IMR-90 (cell line): ENCODE measurements at regions not wholly inside any gene's neighbourhood (a gene's known extent, or its start where the extent isn't known, plus 50 kb on each side); places are given as distances from the start of the nearest gene placed in this dataset.

ENCODE experiments used
- ATAC-seq: fragments of 200-7000 bp; cut with Tn5 transposase; 2 replicates; pipeline ENCODE4 v1.9.1; 2020; ENCODE audit warnings: low read depth, mild to moderate bottlenecking, moderate library complexity
- BruUV-seq: library from RNA; stranded (reverse); fragments of 400-500 nt; replicated peaks from 2 replicates; lab custom pipeline; 2021; lab: Mats Ljungman, UMichigan
- CTCF ChIA-PET: fragments of 300-600 bp; formaldehyde crosslinking; extraction: SDS; loops from one replicate; lab custom pipeline; 2021; ENCODE audit warnings: antibody characterized with exemption; lab: Yijun Ruan, JAX
- POLR2A ChIA-PET: fragments of 300-600 bp; sonication (Branson Sonifier 250); formaldehyde crosslinking; loops from one replicate; lab custom pipeline; 2022; ENCODE audit warnings: antibody characterized with exemption; ENCODE audit not compliant: unreplicated experiment; lab: Charles Lee
- DNase-seq: peaks from one replicate; pipeline ENCODE4 v3.0.0; 2013
- H2AFZ ChIP-seq: replicated peaks from 2 replicates; pipeline ENCODE3; 2013; ENCODE audit warnings: low read length, mild to moderate bottlenecking; ENCODE audit not compliant: poor library complexity
- H2AK5ac ChIP-seq: 2 replicates; pipeline ENCODE4 v1.6.1; 2013; ENCODE audit warnings: low read depth, low read length, inconsistent platforms
- H2AK9ac ChIP-seq: replicated peaks from 2 replicates; pipeline ENCODE3; 2013; ENCODE audit warnings: mild to moderate bottlenecking, low read depth, low read length, moderate library complexity; ENCODE audit not compliant: poor library complexity
- H2BK120ac ChIP-seq: 2 replicates; pipeline ENCODE4 v1.6.1; 2013; ENCODE audit warnings: low read depth, low read length, inconsistent platforms
- H2BK15ac ChIP-seq: 3 replicates; pipeline ENCODE4 v1.6.1; 2013; ENCODE audit warnings: low read depth, low read length, inconsistent platforms
- H2BK20ac ChIP-seq: 2 replicates; pipeline ENCODE4 v1.6.1; 2013; ENCODE audit warnings: low read depth, mild to moderate bottlenecking, inconsistent platforms, low read length, moderate library complexity
- H2BK5ac ChIP-seq: 2 replicates; pipeline ENCODE4 v1.6.1; 2013; ENCODE audit warnings: mild to moderate bottlenecking, low read depth, low read length, inconsistent platforms; ENCODE audit not compliant: poor library complexity, severe bottlenecking
- H3K14ac ChIP-seq: replicated peaks from 2 replicates; pipeline ENCODE4 v1.6.1; 2013; ENCODE audit warnings: low read depth, low read length, inconsistent platforms
- H3K18ac ChIP-seq: 2 replicates; pipeline ENCODE4 v1.6.1; 2013; ENCODE audit warnings: low read depth, low read length, control low read depth
- H3K23ac ChIP-seq: 2 replicates; pipeline ENCODE4 v1.6.1; 2013; ENCODE audit warnings: low read depth, low read length, inconsistent platforms
- H3K27ac ChIP-seq: 2 replicates; pipeline ENCODE4 v1.5.1; 2013; ENCODE audit warnings: mild to moderate bottlenecking, control low read depth, low read length; ENCODE audit not compliant: insufficient read depth
- H3K27me3 ChIP-seq: 2 replicates; pipeline ENCODE4 v1.6.1; 2013; ENCODE audit warnings: low read length; ENCODE audit not compliant: control insufficient read depth, insufficient read depth
- H3K36me3 ChIP-seq: 2 replicates; pipeline ENCODE4 v1.6.1; 2013; ENCODE audit warnings: low read length, mixed read lengths; ENCODE audit not compliant: control insufficient read depth, insufficient read depth
- H3K4ac ChIP-seq: 2 replicates; pipeline ENCODE4 v1.6.1; 2013; ENCODE audit warnings: low read depth, low read length, inconsistent platforms
- H3K4me1 ChIP-seq: 2 replicates; pipeline ENCODE4 v1.6.1; 2013; ENCODE audit warnings: low read length, mixed read lengths; ENCODE audit not compliant: control insufficient read depth, insufficient read depth
- H3K4me2 ChIP-seq: 2 replicates; pipeline ENCODE4 v1.6.1; 2013; ENCODE audit warnings: low read depth, mild to moderate bottlenecking, control low read depth, low read length, moderate library complexity
- H3K4me3 ChIP-seq: 2 replicates; pipeline ENCODE4 v1.5.1; 2013; ENCODE audit warnings: low read depth, mild to moderate bottlenecking, control low read depth, low read length, moderate library complexity; ENCODE audit not compliant: insufficient read depth
- H3K56ac ChIP-seq: 2 replicates; pipeline ENCODE4 v1.6.1; 2013; ENCODE audit warnings: low read length, inconsistent platforms; ENCODE audit not compliant: insufficient read depth; ENCODE audit errors: extremely low read depth
- H3K79me1 ChIP-seq, 2 experiments: 2 replicates each; pipeline ENCODE4 v1.6.1; 2013; ENCODE audit warnings: low read length in 2 of 2, inconsistent platforms in 1 of 2, low read depth in 1 of 2
- H3K9ac ChIP-seq: 2 replicates; pipeline ENCODE4 v1.6.1; 2013; ENCODE audit warnings: low read depth, low read length, control low read depth
- H3K9me1 ChIP-seq: 2 replicates; pipeline ENCODE4 v1.6.1; 2013; ENCODE audit warnings: low read length, inconsistent platforms; ENCODE audit not compliant: insufficient read depth
- H3K9me3 ChIP-seq: 2 replicates; pipeline ENCODE4 v1.6.1; 2013; ENCODE audit warnings: low read length; ENCODE audit not compliant: control insufficient read depth, insufficient read depth
- H4K20me1 ChIP-seq: 2 replicates; pipeline ENCODE4 v1.6.1; 2013; ENCODE audit warnings: low read length, inconsistent platforms; ENCODE audit not compliant: insufficient read depth
- H4K5ac ChIP-seq: 2 replicates; pipeline ENCODE4 v1.6.1; 2013; ENCODE audit warnings: mild to moderate bottlenecking, low read depth, low read length, control low read depth
- H4K8ac ChIP-seq, 2 experiments: 2 replicates each; pipeline ENCODE4 v1.6.1; 2013; ENCODE audit warnings: low read depth in 2 of 2, low read length in 2 of 2, control low read depth in 1 of 2, inconsistent platforms in 1 of 2
- H4K91ac ChIP-seq: 2 replicates; pipeline ENCODE4 v1.6.1; 2013; ENCODE audit warnings: low read depth, low read length, inconsistent platforms; ENCODE audit not compliant: insufficient read depth
- BHLHE40 ChIP-seq: fragments of 150-350 bp; IDR thresholded peaks from 2 replicates; pipeline ENCODE4 v1.6.1; 2016; ENCODE audit warnings: mild to moderate bottlenecking, low read depth, low read length
- CEBPB ChIP-seq: IDR thresholded peaks from 2 replicates; pipeline ENCODE4 v1.6.1; 2012; ENCODE audit warnings: low read depth, low read length, improper control_type of control experiment
- CHD1 ChIP-seq: IDR thresholded peaks from 2 replicates; pipeline ENCODE4 v1.6.1; 2012; ENCODE audit warnings: low read depth, low read length, improper control_type of control experiment
- FOS ChIP-seq: fragments of 150-350 bp; IDR thresholded peaks from 2 replicates; pipeline ENCODE4 v1.6.1; 2016; ENCODE audit warnings: low read depth, low read length
- MAFK ChIP-seq: IDR thresholded peaks from 2 replicates; pipeline ENCODE4 v1.6.1; 2012; ENCODE audit warnings: low read depth, low read length, improper control_type of control experiment
- MAZ ChIP-seq: IDR thresholded peaks from 2 replicates; pipeline ENCODE4 v1.6.1; 2012; ENCODE audit warnings: low read depth, mild to moderate bottlenecking, low read length, improper control_type of control experiment, moderate library complexity, borderline replicate concordance
- MXI1 ChIP-seq: IDR thresholded peaks from 2 replicates; pipeline ENCODE4 v1.6.1; 2012; ENCODE audit warnings: low read depth, mild to moderate bottlenecking, low read length, moderate library complexity, borderline replicate concordance
- NFE2L2 ChIP-seq: fragments of 150-350 bp; IDR thresholded peaks from 2 replicates; pipeline ENCODE4 v1.6.1; 2016; ENCODE audit warnings: low read depth, mild to moderate bottlenecking, low read length
- POLR2A ChIP-seq: IDR thresholded peaks from 2 replicates; pipeline ENCODE4 v1.6.1; 2012; ENCODE audit warnings: mild to moderate bottlenecking, low read depth, low read length
- RAD21 ChIP-seq: IDR thresholded peaks from 2 replicates; pipeline ENCODE4 v1.6.1; 2012; ENCODE audit warnings: low read length, improper control_type of control experiment
- RCOR1 ChIP-seq: IDR thresholded peaks from 2 replicates; pipeline ENCODE4 v1.6.1; 2012; ENCODE audit warnings: mild to moderate bottlenecking, low read length, improper control_type of control experiment; ENCODE audit not compliant: insufficient replicate concordance
- RFX5 ChIP-seq: IDR thresholded peaks from 2 replicates; pipeline ENCODE4 v1.8.0; 2012; ENCODE audit warnings: low read depth, mild to moderate bottlenecking, low read length, moderate library complexity
- SMC3 ChIP-seq: fragments of 150-350 bp; IDR thresholded peaks from 2 replicates; pipeline ENCODE4 v1.6.1; 2016; ENCODE audit warnings: low read depth, mild to moderate bottlenecking, antibody characterized with exemption, low read length, moderate library complexity
- WGBS, 2 experiments: methylation state at CpG; one replicate each; pipeline versions ENCODE4 v1.1.5 to v1.1.7; 2013; ENCODE audit warnings: missing lambda C conversion rate in 2 of 2; ENCODE audit not compliant: insufficient read length in 1 of 2; ENCODE audit errors: extremely low coverage in 2 of 2; 5-methylcytosine and 5-hydroxymethylcytosine counted together
- dilution Hi-C: fragments of 300-500 bp; cut with HindIII; formaldehyde crosslinking; loops from one replicate; pipeline ENCODE4 v1.14.3; 2018; ENCODE audit warnings: low sequenced_read_pairs; ENCODE audit not compliant: unreplicated experiment
- in situ Hi-C: fragments of 300-500 bp; cut with MboI; formaldehyde crosslinking; loops from 3 replicates; pipeline ENCODE4 v1.14.3; 2019; ENCODE audit warnings: low sequenced_read_pairs, inconsistent platforms, mixed read lengths
- intact Hi-C: fragments of 100-400 bp; cut with micrococcal nuclease; formaldehyde crosslinking; loops from 2 replicates; pipeline ENCODE4 v1.10.0; 2022
- TF ChIP-seq, protein P1 (sequence below): fragments of 150-350 bp; IDR thresholded peaks from 2 replicates; pipeline ENCODE4 v1.6.1; 2017; ENCODE audit warnings: mild to moderate bottlenecking, antibody characterized with exemption, low read length, low read depth
- TF ChIP-seq, protein P2 (sequence below): conservative IDR thresholded peaks from 2 replicates; pipeline ENCODE4 v1.5.1; 2012; ENCODE audit warnings: mild to moderate bottlenecking, low read depth, low read length, improper control_type of control experiment
- TF ChIP-seq, protein P3 (sequence below): fragments of 150-350 bp; IDR thresholded peaks from 2 replicates; pipeline ENCODE4 v1.6.1; 2016; ENCODE audit warnings: low read depth, mild to moderate bottlenecking, low read length, moderate library complexity, borderline replicate concordance

DNA sequence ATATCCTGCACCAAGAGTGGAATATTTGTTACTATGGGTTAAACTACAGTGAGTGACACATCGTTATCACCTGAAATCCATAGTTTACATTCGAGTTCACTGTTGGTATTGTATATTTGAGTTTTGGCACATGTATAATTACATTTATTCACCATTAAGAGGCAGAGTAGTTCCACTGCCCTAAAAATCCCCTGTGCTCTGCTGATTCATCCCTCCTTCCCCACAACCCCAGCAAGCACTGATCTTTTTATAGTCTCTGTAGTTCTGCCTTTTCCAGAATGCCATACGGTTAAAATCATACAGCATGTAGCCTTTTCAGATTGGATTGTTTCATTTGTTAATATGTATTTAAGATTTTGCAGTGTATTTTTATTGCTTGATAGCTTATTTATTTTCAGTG is 495.2 kb downstream of the DIRAS2 start:
- no TSS peak for BruUV-seq
- POLR2A ChIA-PET = no interaction called here
- Histone ChIP-seq H4K91ac (no peak overlapping the region), H2AK5ac (no peak overlapping the region), H3K27me3 (no peaks in the 10 kb centered on the region), H2AFZ (no peak overlapping the region), H3K18ac (no peak overlapping the region), H4K8ac (no peak overlapping the region), H3K9ac (no peak overlapping the region), H3K27ac (no peak overlapping the region), H2AK9ac (no peak overlapping the region), H3K56ac (no peak overlapping the region), H3K4ac (no peak overlapping the region), H3K4me3 (no peak overlapping the region), H3K79me1 (no peaks in the 10 kb centered on the region), H3K23ac (no peak overlapping the region), H3K9me3 (no peaks in the 10 kb centered on the region), H3K36me3 (no peaks in the 10 kb centered on the region), H3K4me2 (no peak overlapping the region), H2BK15ac (no peak overlapping the region), H4K5ac (no peak overlapping the region), H3K4me1 (no peaks in the 10 kb centered on the region), H3K14ac (no peak overlapping the region), H2BK120ac (no peak overlapping the region), H4K20me1 (no peaks in the 10 kb centered on the region), H2BK5ac (no peak overlapping the region), H2BK20ac (no peak overlapping the region), H3K9me1 (no peaks in the 10 kb centered on the region)
- in situ Hi-C loops = no loop called here
- DNase-seq (no peak), ATAC-seq (no peak)
- intact Hi-C loops = no loop called here
- dilution Hi-C loops = no loop called here
- TF ChIP-seq CEBPB = no peak
- no peak for TF ChIP-seq NFE2L2
- no peak for TF ChIP-seq FOS
- no peak for TF ChIP-seq RFX5
- TF ChIP-seq, protein P1, sequence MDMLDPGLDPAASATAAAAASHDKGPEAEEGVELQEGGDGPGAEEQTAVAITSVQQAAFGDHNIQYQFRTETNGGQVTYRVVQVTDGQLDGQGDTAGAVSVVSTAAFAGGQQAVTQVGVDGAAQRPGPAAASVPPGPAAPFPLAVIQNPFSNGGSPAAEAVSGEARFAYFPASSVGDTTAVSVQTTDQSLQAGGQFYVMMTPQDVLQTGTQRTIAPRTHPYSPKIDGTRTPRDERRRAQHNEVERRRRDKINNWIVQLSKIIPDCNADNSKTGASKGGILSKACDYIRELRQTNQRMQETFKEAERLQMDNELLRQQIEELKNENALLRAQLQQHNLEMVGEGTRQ = no peak
- TF ChIP-seq MAFK = no peak
- TF ChIP-seq MXI1 = no peak
- TF ChIP-seq CHD1 = no peak
- no peak for TF ChIP-seq RCOR1
- no peak for TF ChIP-seq MAZ
- TF ChIP-seq, protein P2, sequence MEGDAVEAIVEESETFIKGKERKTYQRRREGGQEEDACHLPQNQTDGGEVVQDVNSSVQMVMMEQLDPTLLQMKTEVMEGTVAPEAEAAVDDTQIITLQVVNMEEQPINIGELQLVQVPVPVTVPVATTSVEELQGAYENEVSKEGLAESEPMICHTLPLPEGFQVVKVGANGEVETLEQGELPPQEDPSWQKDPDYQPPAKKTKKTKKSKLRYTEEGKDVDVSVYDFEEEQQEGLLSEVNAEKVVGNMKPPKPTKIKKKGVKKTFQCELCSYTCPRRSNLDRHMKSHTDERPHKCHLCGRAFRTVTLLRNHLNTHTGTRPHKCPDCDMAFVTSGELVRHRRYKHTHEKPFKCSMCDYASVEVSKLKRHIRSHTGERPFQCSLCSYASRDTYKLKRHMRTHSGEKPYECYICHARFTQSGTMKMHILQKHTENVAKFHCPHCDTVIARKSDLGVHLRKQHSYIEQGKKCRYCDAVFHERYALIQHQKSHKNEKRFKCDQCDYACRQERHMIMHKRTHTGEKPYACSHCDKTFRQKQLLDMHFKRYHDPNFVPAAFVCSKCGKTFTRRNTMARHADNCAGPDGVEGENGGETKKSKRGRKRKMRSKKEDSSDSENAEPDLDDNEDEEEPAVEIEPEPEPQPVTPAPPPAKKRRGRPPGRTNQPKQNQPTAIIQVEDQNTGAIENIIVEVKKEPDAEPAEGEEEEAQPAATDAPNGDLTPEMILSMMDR = no peak
- TF ChIP-seq BHLHE40 = no peak
- TF ChIP-seq, protein P3, sequence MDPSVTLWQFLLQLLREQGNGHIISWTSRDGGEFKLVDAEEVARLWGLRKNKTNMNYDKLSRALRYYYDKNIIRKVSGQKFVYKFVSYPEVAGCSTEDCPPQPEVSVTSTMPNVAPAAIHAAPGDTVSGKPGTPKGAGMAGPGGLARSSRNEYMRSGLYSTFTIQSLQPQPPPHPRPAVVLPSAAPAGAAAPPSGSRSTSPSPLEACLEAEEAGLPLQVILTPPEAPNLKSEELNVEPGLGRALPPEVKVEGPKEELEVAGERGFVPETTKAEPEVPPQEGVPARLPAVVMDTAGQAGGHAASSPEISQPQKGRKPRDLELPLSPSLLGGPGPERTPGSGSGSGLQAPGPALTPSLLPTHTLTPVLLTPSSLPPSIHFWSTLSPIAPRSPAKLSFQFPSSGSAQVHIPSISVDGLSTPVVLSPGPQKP = no peak
- no peak for TF ChIP-seq POLR2A
- TF ChIP-seq SMC3 = no peak
- no peak for TF ChIP-seq RAD21
- CTCF ChIA-PET = no interaction called here
- WGBS, 2 experiments = no CpG with 5 or more reads among the region's 3 CpGs
